GM10266 (cell line): ENCODE measurements at regions not wholly inside any gene's neighbourhood (a gene's known extent, or its start where the extent isn't known, plus 50 kb on each side); places are given as distances from the start of the nearest gene placed in this dataset.
"Not testable (repeated sequence)": the region's sequence is repeated elsewhere in the genome, so short reads cannot be mapped to it uniquely, and the experiment has no call there.

Experiments
- DNase-seq: peaks from one replicate; pipeline ENCODE4 v3.0.0; 2012; ENCODE audit errors: extremely low spot score
- TF ChIP-seq, protein P1 (sequence below): IDR thresholded peaks from 2 replicates; pipeline ENCODE4 v1.5.1; 2012; ENCODE audit warnings: mild to moderate bottlenecking, low read depth; ENCODE audit not compliant: control insufficient read depth, insufficient read depth; ENCODE audit errors: missing control alignments

DNA sequence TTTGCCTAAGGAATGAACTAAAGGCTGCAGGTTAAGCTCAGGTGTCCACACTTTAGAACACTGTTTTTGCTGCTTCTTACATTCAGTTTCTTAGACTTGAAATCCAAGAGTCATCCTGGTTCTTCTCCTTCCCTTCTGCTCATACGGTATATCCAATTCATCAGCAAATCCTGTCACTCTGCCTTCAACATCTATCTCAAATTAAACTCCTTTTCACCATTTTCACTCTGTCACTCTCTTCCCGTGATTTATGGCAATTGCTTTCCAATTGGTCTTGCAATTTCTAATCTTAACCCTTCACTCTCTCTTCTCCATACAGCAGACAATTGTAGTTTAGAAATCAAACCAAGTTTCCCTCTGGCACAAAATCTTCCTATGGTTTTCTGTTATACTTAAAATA, 182.9 kb downstream of the MRPS30 start:
- TF ChIP-seq, protein P1, sequence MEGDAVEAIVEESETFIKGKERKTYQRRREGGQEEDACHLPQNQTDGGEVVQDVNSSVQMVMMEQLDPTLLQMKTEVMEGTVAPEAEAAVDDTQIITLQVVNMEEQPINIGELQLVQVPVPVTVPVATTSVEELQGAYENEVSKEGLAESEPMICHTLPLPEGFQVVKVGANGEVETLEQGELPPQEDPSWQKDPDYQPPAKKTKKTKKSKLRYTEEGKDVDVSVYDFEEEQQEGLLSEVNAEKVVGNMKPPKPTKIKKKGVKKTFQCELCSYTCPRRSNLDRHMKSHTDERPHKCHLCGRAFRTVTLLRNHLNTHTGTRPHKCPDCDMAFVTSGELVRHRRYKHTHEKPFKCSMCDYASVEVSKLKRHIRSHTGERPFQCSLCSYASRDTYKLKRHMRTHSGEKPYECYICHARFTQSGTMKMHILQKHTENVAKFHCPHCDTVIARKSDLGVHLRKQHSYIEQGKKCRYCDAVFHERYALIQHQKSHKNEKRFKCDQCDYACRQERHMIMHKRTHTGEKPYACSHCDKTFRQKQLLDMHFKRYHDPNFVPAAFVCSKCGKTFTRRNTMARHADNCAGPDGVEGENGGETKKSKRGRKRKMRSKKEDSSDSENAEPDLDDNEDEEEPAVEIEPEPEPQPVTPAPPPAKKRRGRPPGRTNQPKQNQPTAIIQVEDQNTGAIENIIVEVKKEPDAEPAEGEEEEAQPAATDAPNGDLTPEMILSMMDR = no peak

DNA sequence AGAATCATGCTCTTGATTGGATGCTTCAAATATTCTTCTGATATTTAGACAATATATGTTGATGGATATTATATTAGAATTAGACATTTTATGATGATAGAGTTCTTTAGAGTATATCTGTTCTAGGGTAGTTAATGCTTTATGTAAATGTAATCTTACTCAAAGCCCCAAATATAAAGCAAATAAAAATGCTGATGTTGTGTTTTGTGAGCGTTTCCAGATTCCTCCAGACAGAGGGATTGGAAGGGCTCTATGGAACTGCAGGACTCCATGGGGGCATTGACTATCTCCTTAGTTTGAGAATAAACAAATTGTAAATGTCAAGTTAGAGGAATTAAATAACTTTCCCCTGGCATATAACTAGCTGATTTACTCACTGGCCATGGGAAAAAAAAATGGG, 184.5 kb downstream of the MRPS30 start:
- TF ChIP-seq, protein P1 = no peak

More for the DNA sequence above, 182.9 kb downstream of the MRPS30 start:
- no peak for DNase-seq

DNA sequence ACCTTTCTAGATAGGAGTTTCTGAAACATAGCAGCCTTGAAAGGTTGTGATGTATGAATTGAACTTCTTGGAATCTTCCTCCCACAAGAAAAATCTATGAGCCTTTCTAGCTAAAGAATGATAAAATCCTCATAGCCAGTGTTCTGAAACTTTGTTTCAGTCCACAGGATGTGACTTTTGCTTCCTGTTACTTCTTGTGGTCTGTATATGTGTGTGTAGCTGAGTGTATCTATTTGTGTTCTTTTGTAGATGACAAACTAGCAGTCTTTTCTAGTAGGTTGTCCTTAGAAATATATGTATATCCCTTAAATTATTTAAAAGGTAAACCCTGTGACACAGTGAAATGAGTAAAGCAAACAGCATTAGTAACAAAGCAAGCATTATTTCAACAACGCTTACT, 188.8 kb downstream of the MRPS30 start:
- TF ChIP-seq, protein P1 = no peak

More for the DNA sequence above, 184.5 kb downstream of the MRPS30 start:
- no peak for DNase-seq

DNA sequence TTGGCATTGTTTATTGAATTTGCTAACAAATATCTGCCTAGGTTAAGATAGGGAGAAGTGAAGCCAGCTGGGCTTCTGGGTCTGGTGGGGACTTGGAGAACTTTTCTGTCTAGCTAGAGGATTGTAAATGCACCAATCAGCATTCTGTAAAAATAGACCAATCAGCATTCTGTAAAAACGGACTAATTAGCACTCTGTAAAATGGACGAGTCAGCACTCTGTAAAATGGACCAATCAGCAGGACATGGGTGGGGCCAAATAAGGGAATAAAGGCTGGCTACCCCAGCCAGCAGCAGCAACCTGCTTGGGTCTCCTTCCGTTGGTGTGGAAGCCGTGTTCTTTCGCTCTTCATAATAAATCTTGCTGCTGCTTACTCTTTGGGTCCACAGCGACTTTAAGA, 198.4 kb downstream of the MRPS30 start:
- not testable (repeated sequence) for DNase-seq

More for the DNA sequence above, 188.8 kb downstream of the MRPS30 start:
- DNase-seq = no peak

DNA sequence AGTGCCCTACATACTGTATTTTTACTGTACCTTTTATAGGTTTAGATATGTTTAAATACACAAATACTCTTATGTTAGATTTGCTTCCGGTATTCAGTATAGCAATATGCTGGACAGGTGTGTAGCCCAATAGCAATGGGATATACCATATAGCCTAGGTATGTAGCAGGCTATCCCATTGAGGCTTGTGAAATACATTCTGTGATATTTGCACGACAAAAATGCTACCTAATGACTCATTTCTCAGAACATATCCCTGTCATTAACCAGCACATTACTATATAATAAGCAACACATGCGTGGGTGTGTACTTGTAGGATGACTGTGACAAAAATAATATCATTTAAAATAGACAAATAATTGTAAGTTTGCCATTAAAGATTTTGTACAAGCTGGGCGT, 208.8 kb downstream of the MRPS30 start:
- TF ChIP-seq, protein P1 = no peak
- DNase-seq = no peak

DNA sequence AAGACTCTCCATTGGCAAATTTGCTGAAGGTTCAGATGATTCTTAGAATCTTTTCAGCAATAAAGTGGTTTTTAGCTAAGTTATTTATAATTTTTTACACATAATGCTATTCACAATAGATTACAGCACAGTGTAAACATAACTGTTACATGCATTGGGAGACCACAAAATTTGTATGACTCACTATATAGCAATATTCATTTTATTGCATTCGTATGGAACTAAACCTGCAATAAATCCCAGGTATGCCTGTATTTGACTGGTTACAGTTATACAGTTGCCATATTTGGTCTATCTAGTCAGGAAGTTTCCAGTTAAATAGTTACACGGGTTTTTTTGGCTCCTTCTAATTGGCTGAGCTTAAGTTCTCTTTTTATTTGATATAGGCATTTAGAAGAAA, 220.8 kb downstream of the MRPS30 start:
- TF ChIP-seq, protein P1 = no peak
- no peak for DNase-seq

DNA sequence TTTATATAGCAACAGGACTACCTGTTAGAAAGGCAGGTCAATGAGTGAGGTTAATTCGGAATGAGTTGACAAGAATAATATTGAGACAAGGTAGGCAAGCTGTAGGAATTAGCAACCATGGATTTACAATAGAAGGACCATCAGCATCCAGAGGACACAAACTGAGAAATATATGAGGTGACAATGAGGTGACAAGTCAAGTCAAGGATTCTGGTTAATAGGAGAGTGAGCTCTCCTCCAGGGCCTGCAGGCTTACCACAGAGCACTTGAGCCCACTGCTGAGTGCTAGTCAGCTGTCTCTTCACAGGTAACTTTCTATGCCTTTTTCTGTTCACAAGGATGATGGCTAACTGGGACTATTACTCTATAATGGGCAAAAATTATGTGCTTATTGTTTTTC, 227.2 kb downstream of the MRPS30 start:
- TF ChIP-seq, protein P1 = no peak
- no peak for DNase-seq

DNA sequence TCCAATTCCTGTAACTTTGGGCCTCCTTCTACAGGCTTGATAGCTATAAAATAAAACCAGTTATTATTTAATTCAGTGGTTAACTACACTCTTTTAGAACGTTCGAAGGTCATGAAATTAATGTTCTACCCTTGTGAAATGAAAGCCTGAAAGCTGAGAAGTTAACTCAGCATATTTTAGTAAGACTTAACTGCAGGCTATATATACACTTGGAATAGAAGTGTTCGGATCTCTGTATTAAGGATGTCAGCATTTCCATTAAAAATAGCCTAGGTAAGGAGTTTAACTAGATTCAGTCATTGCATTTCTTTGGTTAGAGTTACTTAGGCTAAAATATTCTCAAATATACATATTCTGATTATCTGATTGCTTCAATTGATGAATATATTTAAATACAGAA, 229.2 kb downstream of the MRPS30 start:
- TF ChIP-seq, protein P1 = no peak
- DNase-seq = no peak
